Panc1 (cell line): ENCODE measurements at regions not wholly inside any gene's neighbourhood (a gene's known extent, or its start where the extent isn't known, plus 50 kb on each side); places are given as distances from the start of the nearest gene placed in this dataset.

Experiments used
- ATAC-seq: fragments of 200-7000 bp; cut with Tn5 transposase; 2 replicates; pipeline ENCODE4 v1.9.1; 2020; ENCODE audit warnings: mild to moderate bottlenecking, moderate library complexity
- BruUV-seq: library from RNA; stranded (reverse); fragments of 400-500 nt; replicated peaks from 2 replicates; lab custom pipeline; 2021; lab: Mats Ljungman, UMichigan
- CTCF ChIA-PET: fragments of 300-600 bp; sonication (Branson Sonifier 250); formaldehyde crosslinking; loops from one replicate; lab custom pipeline; 2022; ENCODE audit warnings: antibody characterized with exemption; lab: Charles Lee
- POLR2A ChIA-PET: fragments of 300-600 bp; sonication (Branson Sonifier 250); formaldehyde crosslinking; loops from one replicate; lab custom pipeline; 2022; ENCODE audit warnings: antibody characterized with exemption; lab: Charles Lee
- DNase-seq: peaks from one replicate; pipeline ENCODE4 v3.0.0-alpha.2; 2010; ENCODE audit warnings: low read depth, low spot score
- H3K27ac ChIP-seq: 2 replicates; pipeline ENCODE4 v1.5.1; 2011; ENCODE audit warnings: mild to moderate bottlenecking, low read length, inconsistent platforms
- H3K27me3 ChIP-seq: fragments of 200-500 bp; sonication (Bioruptor generic); 2 replicates; pipeline ENCODE4 v1.6.0; 2014; ENCODE audit warnings: low read length, inconsistent platforms; ENCODE audit not compliant: control insufficient read depth, insufficient read depth
- H3K36me3 ChIP-seq: fragments of 200-500 bp; sonication (Bioruptor generic); 2 replicates; pipeline ENCODE4 v1.5.1; 2014; ENCODE audit warnings: inconsistent platforms, mild to moderate bottlenecking, low read length, moderate library complexity; ENCODE audit not compliant: control insufficient read depth, insufficient read depth
- H3K4me1 ChIP-seq: 2 replicates; pipeline ENCODE4 v1.5.1; 2011; ENCODE audit warnings: inconsistent platforms, mild to moderate bottlenecking, low read length, moderate library complexity; ENCODE audit not compliant: control insufficient read depth, insufficient read depth
- H3K4me3 ChIP-seq, 2 experiments: 2 replicates each; pipeline ENCODE4 v1.5.1; 2011 to 2012; ENCODE audit warnings: low read depth in 2 of 2, low read length in 2 of 2, mild to moderate bottlenecking in 2 of 2, inconsistent platforms in 1 of 2, moderate library complexity in 1 of 2
- H3K9me3 ChIP-seq: fragments of 200-500 bp; sonication (Bioruptor generic); 2 replicates; pipeline ENCODE4 v1.5.1; 2014; ENCODE audit warnings: low read depth, mild to moderate bottlenecking, inconsistent platforms, low read length, moderate library complexity; ENCODE audit not compliant: control insufficient read depth, insufficient read depth
- CTCF ChIP-seq: fragments of 450-650 bp; IDR thresholded peaks from 2 replicates; pipeline ENCODE4 v1.5.1; 2017; ENCODE audit warnings: mild to moderate bottlenecking
- POLR2AphosphoS5 ChIP-seq: IDR thresholded peaks from 2 replicates; pipeline ENCODE4 v1.6.1; 2012; ENCODE audit warnings: mild to moderate bottlenecking, low read depth, low read length, moderate library complexity
- REST ChIP-seq, 2 experiments: IDR thresholded peaks; 2 replicates each; pipeline ENCODE4 v1.6.1; 2011 to 2012; ENCODE audit warnings: low read depth in 2 of 2, control low read depth in 1 of 2, low read length in 1 of 2, mild to moderate bottlenecking in 1 of 2, moderate library complexity in 1 of 2; ENCODE audit not compliant: insufficient read depth in 1 of 2
- SIN3A ChIP-seq: IDR thresholded peaks from 2 replicates; pipeline ENCODE4 v1.6.1; 2012; ENCODE audit warnings: low read depth, mild to moderate bottlenecking, low read length, moderate library complexity, borderline replicate concordance; ENCODE audit not compliant: insufficient read depth
- TCF7L2 ChIP-seq: IDR thresholded peaks from 2 replicates; pipeline ENCODE4 v1.6.1; 2011; ENCODE audit warnings: mild to moderate bottlenecking, low read depth, low read length, inconsistent platforms
- in situ Hi-C: cut with HindIII; loops from 2 replicates; pipeline ENCODE4 v1.10.0; 2016; ENCODE audit warnings: low sequenced_read_pairs, low pct_unique_long_range_greater_than_20kb
- intact Hi-C: fragments of 100-400 bp; cut with micrococcal nuclease; formaldehyde crosslinking; loops from one replicate; pipeline ENCODE4 v1.10.0; 2022; ENCODE audit not compliant: unreplicated experiment

- Histone ChIP-seq H3K27me3 (no peaks in the 10 kb centered on the region), H3K4me1 (no peaks in the 10 kb centered on the region), H3K4me3 (no peak overlapping the region), H3K27ac (no peak overlapping the region), H3K9me3 (no peaks in the 10 kb centered on the region), H3K36me3 (no peaks in the 10 kb centered on the region)
- BruUV-seq = no TSS peak
- POLR2A ChIA-PET = no interaction called here
- TF ChIP-seq POLR2AphosphoS5 (no peak), TCF7L2 (no peak)
- intact Hi-C loops (no loop called here), in situ Hi-C loops (no loop called here)
- no peak for DNase-seq
- ATAC-seq = no peak
- CTCF ChIA-PET = no interaction called here
These were observed 734.5 kb upstream of the HTR2C start for GRCh38 chrX:113849408-113849807.

- Histone ChIP-seq H3K27me3 (no peaks in the 10 kb centered on the region), H3K4me1 (no peaks in the 10 kb centered on the region), H3K27ac (no peak overlapping the region), H3K4me3 (no peak overlapping the region), H3K9me3 (no peaks in the 10 kb centered on the region), H3K36me3 (no peaks in the 10 kb centered on the region)
- no TSS peak for BruUV-seq
- ChIA-PET POLR2A (no interaction called here), CTCF (no interaction called here)
- no peak for ATAC-seq
- TF ChIP-seq TCF7L2 (no peak), SIN3A (no peak), CTCF (no peak), REST (IDR thresholded peaks at IDR 0.05; ENCODE audit: insufficient read depth in 1 of 2, low read depth in 2 of 2, low read length in 1 of 2) (no peak), POLR2AphosphoS5 (no peak)
- intact Hi-C loops (no loop called here), in situ Hi-C loops (no loop called here)
- no peak for DNase-seq
These were observed 750.5 kb upstream of the HTR2C start for GRCh38 chrX:113833096-113834055.

- TF ChIP-seq SIN3A = no peak
- TF ChIP-seq POLR2AphosphoS5 = no peak
- TF ChIP-seq CTCF = no peak
- TF ChIP-seq REST (IDR thresholded peaks at IDR 0.05; ENCODE audit: insufficient read depth in 1 of 2, low read depth in 2 of 2, low read length in 1 of 2) = no peak
- TF ChIP-seq TCF7L2 = no peak
- ChIA-PET POLR2A (no interaction called here), CTCF (no interaction called here)
- H3K36me3 ChIP-seq = no peaks in the 10 kb centered on the region
- H3K27ac ChIP-seq = no peak overlapping the region
- H3K4me3 ChIP-seq = no peak overlapping the region
- DNase-seq = no peak
- no peaks in the 10 kb centered on the region for H3K9me3 ChIP-seq
- H3K27me3 ChIP-seq = no peaks in the 10 kb centered on the region
- intact Hi-C loops (no loop called here), in situ Hi-C loops (no loop called here)
- H3K4me1 ChIP-seq = no peaks in the 10 kb centered on the region
- no peak; the same call in 1 of the 2 replicates for ATAC-seq
- BruUV-seq = no TSS peak
These were observed 755.4 kb upstream of the HTR2C start for GRCh38 chrX:113828470-113828869.
